Omental fat pad (tissue), 3 donors: ENCODE measurements at regions not wholly inside any gene's neighbourhood (a gene's known extent, or its start where the extent isn't known, plus 50 kb on each side); places are given as distances from the start of the nearest gene placed in this dataset.
A peak's percentile ranks its signal among the peaks of the same experiment; 100 is the strongest.

Experiments used
- ATAC-seq: fragments of 150-250 bp; one replicate; pipeline ENCODE4 v1.9.1; 2016; ENCODE audit warnings: mild to moderate bottlenecking, moderate library complexity; ENCODE audit not compliant: low FRiP score
- DNase-seq: peaks from one replicate; pipeline ENCODE4 v3.0.0-alpha.2; 2019; ENCODE audit warnings: low spot score
- CTCF ChIP-seq, 3 donors: fragments of 450-650 bp; IDR thresholded peaks; one replicate each; pipeline ENCODE4 v1.5.1; 2016 to 2017; ENCODE audit warnings: antibody characterized with exemption in 3 of 3, mild to moderate bottlenecking in 3 of 3, moderate library complexity in 2 of 3

GRCh38 chr3:159763602-159764489 lies 224.8 kb upstream of the IL12A start:
- ATAC-seq (peak; percentile 61), DNase-seq (peak; percentile 55)
- no peak for TF ChIP-seq CTCF (IDR thresholded peaks at IDR 0.05)

- no peak for ATAC-seq
- DNase-seq, result no peak
- no peak for TF ChIP-seq CTCF (IDR thresholded peaks at IDR 0.05)
Observed at GRCh38 chr3:159764490-159765029, 224.1 kb upstream of the IL12A start.

GRCh38 chr3:159765030-159765859 lies 223.4 kb upstream of the IL12A start:
- peak; percentile 70 for ATAC-seq
- no peak for TF ChIP-seq CTCF (IDR thresholded peaks at IDR 0.05)
- DNase-seq, result peak; percentile 63

GRCh38 chr3:159765860-159766294 lies 222.8 kb upstream of the IL12A start:
- DNase-seq (no peak), ATAC-seq (no peak)
- TF ChIP-seq CTCF (IDR thresholded peaks at IDR 0.05), result no peak

- DNase-seq (no peak), ATAC-seq (no peak)
- TF ChIP-seq CTCF (IDR thresholded peaks at IDR 0.05), result no peak
Observed at GRCh38 chr3:159766563-159767185, 222.0 kb upstream of the IL12A start.

GRCh38 chr3:159770998-159771397 lies 217.6 kb upstream of the IL12A start:
- no peak for ATAC-seq

More at GRCh38 chr3:159770998-159771397, 217.6 kb upstream of the IL12A start:
- no peak for DNase-seq
- TF ChIP-seq CTCF (IDR thresholded peaks at IDR 0.05), result no peak
